GM19240 (cell line): ENCODE measurements at regions not wholly inside any gene's neighbourhood (a gene's known extent, or its start where the extent isn't known, plus 50 kb on each side); places are given as distances from the start of the nearest gene placed in this dataset.

Source experiments
- DNase-seq: peaks from one replicate; pipeline ENCODE4 v3.0.0; 2011; ENCODE audit warnings: low spot score; ENCODE audit not compliant: insufficient read length

- DNase-seq: no peak
Observed at GRCh38 chr5:158166424-158166823, 307.5 kb upstream of the CLINT1 start.

- DNase-seq: no peak
Observed at GRCh38 chr5:158165647-158166046, 306.7 kb upstream of the CLINT1 start.

GRCh38 chr5:158164296-158165047, 305.5 kb upstream of the CLINT1 start:
- DNase-seq: no peak

GRCh38 chr5:158163451-158164295, 304.7 kb upstream of the CLINT1 start:
- no peak for DNase-seq

GRCh38 chr5:158162479-158163034, 303.6 kb upstream of the CLINT1 start:
- DNase-seq: no peak

- DNase-seq: no peak
Observed at GRCh38 chr5:158162026-158162425, 303.1 kb upstream of the CLINT1 start.

- no peak for DNase-seq
Observed at GRCh38 chr5:158159621-158160020, 300.7 kb upstream of the CLINT1 start.

- DNase-seq: no peak
Observed at GRCh38 chr5:158155811-158156505, 297.0 kb upstream of the CLINT1 start.

GRCh38 chr5:158155067-158155466, 296.1 kb upstream of the CLINT1 start:
- no peak for DNase-seq

GRCh38 chr5:158154226-158155005, 295.5 kb upstream of the CLINT1 start:
- DNase-seq: no peak

- no peak for DNase-seq
Observed at GRCh38 chr5:158153508-158153907, 294.6 kb upstream of the CLINT1 start.

- DNase-seq: no peak
Observed at GRCh38 chr5:158152136-158152535, 293.2 kb upstream of the CLINT1 start.

- no peak for DNase-seq
Observed at GRCh38 chr5:158147227-158147626, 288.3 kb upstream of the CLINT1 start.

GRCh38 chr5:158145827-158146226, 286.9 kb upstream of the CLINT1 start:
- no peak for DNase-seq

- no peak for DNase-seq
Observed at GRCh38 chr5:158143081-158143480, 284.1 kb upstream of the CLINT1 start.

GRCh38 chr5:158142156-158142555, 283.2 kb upstream of the CLINT1 start:
- no peak for DNase-seq

- no peak for DNase-seq
Observed at GRCh38 chr5:158140120-158140731, 281.3 kb upstream of the CLINT1 start.

- no peak for DNase-seq
Observed at GRCh38 chr5:158139161-158139560, 280.2 kb upstream of the CLINT1 start.

GRCh38 chr5:158135682-158136179, 276.8 kb upstream of the CLINT1 start:
- no peak for DNase-seq

GRCh38 chr5:158133369-158133768, 274.4 kb upstream of the CLINT1 start:
- no peak for DNase-seq
